NCI-H187 treated with DMSO at 0.1 percent for 48 hours (cell line): ENCODE measurements at regions not wholly inside any gene's neighbourhood (a gene's known extent, or its start where the extent isn't known, plus 50 kb on each side); places are given as distances from the start of the nearest gene placed in this dataset.

Source experiments
- DNase-seq: peaks from one replicate; lab custom pipeline; 2025; lab: John Stamatoyannopoulos, UW

DNA sequence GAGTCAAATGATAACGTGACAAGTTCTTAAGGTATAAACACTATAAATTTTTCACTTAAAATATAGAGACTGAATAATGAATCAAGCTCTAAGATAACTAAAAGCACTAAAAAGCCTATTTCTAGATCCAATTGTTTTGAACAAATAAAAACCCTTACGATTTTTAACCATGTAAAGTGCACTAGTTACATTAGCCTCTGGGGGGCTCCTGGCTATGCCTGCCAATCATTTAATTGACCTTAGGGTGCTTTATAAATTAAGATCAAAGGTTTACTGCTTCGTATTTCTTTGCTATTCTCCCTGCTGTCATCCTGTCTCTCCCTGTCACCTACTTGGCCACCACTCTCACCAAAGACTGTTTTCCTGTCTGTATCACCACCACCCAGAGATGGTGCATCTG lies 133.4 kb downstream of the ESM1 start:
- no peak for DNase-seq

DNA sequence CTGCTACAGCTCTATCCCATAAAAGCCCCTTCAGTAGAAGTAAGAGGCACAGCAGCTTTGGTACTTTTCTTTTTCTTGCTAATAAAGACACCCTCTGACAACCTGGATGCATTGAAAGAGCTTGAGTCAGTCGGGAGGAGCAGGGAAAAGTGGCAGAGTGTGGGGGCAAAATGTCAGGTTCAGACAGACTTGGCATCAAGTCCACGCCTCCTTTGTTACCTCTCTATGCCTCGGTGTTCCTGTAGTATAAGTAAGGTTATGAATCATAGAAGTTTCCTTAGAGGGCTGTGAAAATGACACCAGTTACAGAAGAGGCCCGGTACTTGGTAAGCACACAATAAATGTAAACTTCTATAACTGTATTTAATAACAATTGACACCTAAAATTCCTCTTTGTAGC lies 133.9 kb downstream of the ESM1 start:
- DNase-seq, result no peak

DNA sequence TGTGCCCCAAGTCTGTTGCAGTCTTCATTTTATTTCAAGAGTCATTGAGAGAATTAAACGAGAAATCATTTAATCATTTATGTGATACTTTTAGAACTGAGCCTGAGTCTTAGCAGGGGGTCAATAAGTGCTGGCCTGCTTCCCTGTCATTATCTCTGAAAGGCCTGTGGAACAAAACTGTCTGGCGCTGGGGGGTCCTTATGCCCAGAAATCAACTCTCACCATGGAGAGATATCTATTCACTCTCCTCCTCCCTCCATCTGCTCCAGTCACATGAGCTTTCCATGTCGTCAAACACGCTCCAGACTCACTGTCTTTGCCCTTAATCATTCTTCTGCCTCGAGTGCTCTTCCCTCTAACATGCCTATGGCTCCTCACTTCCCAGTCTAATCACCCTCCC lies 136.8 kb downstream of the ESM1 start:
- no peak for DNase-seq

DNA sequence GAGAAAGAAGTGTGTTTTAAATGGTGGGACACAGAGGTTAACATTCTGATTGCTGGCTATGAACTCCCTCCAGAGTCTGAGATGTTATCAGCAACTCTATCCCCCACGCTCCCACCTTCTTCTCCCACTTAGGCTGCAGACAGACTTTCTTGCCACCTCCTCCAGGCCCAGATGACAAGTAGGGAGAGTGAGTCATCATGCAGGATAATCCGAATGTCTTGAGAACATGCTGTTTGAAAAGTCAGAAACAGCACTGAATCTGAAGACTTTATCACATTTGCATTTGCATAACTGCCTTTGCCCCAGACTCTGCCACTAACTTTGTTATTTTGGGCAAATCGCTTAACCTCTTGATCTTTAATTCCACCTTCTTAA lies 139.8 kb downstream of the ESM1 start:
- DNase-seq, result no peak

- DNase-seq, result no peak
These were observed 140.4 kb downstream of the ESM1 start for GRCh38 chr5:54844905-54845566.

DNA sequence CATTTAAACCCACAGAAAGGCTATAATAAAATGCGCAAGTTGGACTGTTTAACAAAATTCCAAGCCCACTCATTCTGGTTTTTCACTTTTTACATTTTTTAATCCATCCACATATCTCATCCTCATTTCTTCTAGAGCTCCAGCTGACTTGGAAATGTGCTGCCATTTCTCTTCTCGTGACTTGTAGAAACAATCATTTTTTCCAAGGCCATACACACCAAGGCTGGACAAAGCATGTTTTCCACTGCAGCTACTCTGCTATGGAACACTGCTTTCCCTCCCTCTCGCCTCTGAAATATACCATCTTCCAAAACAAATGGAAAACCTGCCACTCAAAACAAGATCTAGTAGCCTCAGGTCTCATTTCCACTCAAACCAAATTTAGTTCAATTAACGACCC lies 141.1 kb downstream of the ESM1 start:
- DNase-seq, result no peak

DNA sequence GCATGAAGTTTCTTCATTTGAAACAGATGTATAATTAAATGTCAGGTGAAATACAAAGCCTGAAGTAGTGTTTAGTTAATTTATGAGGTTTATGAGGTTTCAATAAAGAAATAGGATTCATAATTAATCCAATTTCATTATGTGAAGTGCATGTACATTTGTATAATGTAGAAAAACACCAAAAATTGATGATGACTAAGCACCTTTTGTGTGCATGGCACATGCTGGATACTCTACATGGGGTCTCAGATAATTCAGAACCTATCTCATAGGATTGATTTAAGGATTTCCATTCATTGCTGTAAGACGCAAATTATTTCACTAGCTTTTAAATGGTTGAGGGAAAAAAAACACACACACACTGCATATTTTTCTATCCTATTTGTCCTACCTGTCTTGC lies 143.9 kb downstream of the ESM1 start:
- DNase-seq, result no peak

DNA sequence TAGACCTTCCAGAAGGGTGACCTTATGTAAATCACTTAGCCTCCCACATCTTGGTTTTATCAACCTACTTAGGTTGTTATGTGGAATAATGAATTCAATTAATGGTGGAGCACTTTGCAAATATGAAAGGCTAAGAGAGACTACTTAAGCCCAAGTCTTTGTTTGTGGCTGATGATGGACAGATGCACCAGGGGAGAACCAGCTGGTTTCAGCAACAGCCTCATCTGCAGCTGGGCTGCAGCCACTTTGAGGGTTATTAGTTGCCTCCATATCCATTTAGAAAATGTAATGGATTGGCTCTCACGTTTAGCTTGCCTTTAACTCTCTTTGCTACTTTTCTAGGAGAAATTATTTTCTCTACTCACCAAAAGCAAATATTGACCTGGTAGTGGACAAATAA lies 146.6 kb downstream of the ESM1 start:
- DNase-seq, result peak; percentile 32

DNA sequence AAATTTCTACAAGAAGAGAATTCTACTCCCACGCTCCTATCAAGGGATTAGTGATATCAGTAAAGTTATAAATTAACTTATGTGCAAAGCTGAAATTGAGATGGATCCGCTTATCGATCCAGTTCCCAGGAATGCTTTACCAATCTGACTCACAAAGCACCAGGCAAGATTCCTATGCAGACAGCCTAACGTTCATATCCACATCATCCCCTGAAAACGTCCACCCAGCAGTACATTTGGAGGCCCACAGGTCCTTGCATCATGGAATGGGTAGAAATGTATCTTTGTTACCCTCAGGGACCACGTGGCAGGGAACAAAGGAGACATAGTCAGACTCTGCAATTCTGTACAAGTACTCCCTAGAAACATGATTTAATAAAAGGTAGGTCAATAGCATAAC lies 147.4 kb downstream of the ESM1 start:
- DNase-seq, result no peak

DNA sequence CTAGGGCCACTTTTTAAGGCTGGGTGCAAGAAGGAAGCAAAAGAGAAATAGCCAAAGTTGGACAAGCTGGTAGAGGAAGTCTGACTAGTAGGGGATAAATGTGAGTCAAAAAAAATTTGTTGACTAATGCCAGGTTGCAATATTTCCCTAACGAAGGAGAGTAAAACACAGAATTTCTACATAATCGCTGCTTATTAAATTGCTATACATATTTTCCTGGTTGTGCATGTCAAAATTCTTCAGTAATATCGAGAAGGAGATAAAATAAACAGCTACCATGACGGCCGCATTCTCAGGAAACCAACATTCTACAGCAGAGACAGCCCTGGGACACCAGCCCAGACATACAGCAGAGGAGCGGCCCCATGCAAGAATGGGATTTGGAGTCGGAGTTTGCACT lies 148.3 kb downstream of the ESM1 start:
- no peak for DNase-seq

DNA sequence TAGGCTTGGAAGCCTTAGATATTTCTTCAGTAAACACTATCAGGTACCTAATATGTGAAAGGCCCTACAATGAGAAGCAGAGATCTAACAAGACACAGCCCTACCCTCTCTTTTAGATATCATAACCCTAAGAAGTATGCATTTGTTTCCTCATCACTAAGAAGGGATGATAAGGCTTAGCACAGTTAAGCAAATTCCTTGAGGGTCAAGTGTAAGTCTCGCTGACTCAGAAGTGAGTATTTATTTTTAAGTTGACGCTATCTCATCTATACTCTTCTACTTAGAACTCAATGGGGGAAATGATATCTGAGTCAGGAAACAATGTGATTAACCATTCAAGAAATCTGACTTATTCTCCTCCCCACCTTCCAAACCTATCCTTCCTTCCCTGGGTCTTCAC lies 149.7 kb downstream of the ESM1 start:
- DNase-seq, result no peak

- no peak for DNase-seq
These were observed 151.1 kb downstream of the ESM1 start for GRCh38 chr5:54834121-54834842.

DNA sequence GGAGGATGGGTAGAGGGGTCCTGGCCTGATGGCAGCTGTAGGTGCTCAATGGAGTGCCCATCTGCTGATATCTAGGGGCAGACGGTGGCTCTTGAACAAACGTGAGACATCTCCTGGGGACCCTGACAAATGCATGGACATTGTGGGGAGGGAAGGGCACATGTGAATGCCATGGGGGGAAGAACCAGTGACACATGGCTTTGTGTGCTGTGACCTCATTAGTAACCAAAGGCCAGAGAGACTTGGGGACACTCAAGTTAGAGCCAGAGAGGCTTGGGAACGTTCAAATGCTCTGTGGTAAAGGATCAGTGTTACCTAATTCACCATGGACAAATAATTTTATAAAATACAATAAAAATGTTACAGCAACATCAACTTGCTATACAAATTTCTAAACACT lies 151.8 kb downstream of the ESM1 start:
- no peak for DNase-seq

DNA sequence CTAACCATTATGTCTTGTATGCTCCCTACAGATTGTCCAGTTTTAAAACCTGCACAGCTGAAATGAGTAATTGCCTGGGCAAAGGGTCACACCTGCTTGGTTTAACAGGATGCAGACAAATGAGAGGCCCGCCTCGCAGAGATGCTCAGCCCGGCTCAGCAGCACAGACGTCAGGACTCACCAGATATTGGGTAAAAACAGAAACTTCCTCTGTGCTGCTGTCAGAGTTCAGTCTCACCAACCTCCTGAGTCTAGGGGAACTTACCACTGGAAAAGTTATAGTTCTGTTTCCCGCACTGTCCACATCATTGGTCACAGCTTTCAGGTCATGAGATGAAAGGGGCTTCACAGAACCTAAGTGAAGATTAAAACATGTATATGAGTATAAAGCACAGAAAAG lies 152.5 kb downstream of the ESM1 start:
- no peak for DNase-seq

DNA sequence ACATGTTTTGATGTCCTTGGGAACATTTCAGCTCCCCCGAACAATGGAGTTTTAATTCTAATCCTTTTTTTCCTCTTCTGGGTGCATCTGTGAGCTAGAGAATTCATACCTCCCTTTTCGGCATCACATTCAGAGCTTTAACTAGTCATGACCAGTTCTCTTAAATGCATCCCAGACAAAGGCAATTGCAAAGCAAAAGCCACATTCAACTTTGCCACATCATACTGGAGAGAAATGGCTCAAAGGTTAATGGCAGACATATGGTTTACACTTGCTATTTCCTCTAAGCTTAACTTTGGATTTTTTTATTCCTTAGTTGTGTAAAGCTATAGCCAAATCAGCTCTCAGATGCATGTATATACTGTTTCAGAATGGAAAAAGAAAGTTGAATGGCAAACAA lies 153.3 kb downstream of the ESM1 start:
- no peak for DNase-seq

DNA sequence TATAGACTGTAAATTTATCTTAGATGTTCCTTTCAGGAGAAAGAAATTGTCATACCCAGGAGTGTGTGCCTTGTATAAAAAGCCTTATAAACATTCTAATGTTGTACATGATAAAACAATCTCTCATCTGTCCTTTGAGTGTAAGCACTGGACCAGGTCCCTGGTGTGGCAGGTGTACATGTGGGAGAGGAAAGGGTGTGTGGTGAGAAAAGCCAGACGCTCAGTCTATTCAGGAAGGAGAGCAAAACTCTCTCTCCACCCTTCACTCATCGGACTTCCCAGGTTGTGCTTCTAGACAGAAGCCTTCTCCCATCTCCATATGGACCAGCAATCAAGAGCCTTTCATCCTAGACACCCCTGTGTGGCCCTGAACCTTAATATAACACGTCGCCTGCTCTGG lies 154.2 kb downstream of the ESM1 start:
- no peak for DNase-seq

- no peak for DNase-seq
These were observed 155.5 kb downstream of the ESM1 start for GRCh38 chr5:54829676-54830535.

- DNase-seq, result no peak
These were observed 156.3 kb downstream of the ESM1 start for GRCh38 chr5:54829102-54829501.

DNA sequence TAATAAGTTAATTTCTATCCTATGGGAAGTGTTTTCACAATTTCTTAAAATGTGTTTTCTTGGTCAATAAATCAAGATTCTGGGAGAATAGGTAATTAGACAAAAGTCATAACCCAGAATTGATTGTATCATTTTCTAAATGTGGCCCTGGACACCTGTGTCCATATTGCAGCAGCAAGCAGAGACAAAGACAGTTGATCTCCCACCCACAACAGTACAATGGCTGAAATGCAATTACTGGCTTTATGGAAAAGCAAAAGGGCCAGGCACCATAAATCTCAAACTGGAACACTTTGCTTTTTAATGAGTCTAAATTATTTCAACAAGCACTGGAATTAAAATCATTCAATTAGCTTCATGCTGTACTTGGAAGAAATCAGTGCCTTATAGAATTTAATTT lies 157.2 kb downstream of the ESM1 start:
- no peak for DNase-seq

- no peak for DNase-seq
These were observed 160.4 kb downstream of the ESM1 start for GRCh38 chr5:54825005-54825404.

DNA sequence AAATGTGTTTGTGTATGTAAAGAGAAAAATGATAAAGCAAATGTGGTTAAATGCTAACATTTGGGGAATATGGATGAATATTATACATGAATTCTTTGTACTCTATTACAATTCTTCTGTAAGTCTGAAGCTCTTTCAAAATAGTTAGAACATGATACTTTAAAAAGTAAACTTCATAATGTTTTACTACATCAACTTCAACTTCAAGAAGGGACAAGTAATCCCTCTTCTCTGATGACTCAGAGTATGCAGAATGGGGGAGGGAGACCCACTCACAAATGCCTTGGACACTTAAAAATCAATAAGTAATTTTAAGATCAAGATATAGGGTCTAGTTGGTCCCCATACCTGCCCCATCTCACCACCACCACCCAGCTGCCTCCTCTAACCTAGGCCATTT lies 162.4 kb downstream of the ESM1 start:
- no peak for DNase-seq

DNA sequence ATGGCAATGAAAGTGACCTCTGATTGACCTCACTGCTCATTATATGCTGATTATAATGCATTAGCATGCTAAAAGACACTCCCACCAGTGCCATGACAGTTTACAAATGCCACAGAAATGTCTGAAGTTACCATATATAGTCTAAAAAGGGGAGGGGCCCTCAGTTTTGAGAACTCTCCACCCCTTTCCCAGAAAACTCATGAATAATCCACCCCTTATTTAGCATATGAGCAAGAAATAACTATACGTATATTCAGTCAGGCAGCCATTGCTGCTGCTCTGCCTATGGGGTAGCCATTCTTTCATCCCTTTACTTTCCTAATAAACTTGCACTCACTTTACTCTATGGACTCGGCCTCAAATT lies 163.1 kb downstream of the ESM1 start:
- DNase-seq, result no peak
